Activated T-cell treated with anti-CD3 and anti-CD28 coated beads, Interleukin-2, amount 50 U/mL, for 72 hours (primary cell): ENCODE measurements at regions not wholly inside any gene's neighbourhood (a gene's known extent, or its start where the extent isn't known, plus 50 kb on each side); places are given as distances from the start of the nearest gene placed in this dataset.

ENCODE experiments used
- ATAC-seq, 2 donors: fragments of 150-1000 bp; cut with Tn5 transposase; replicated peaks in 1 of 2; 2 replicates each; pipeline ENCODE4 v1.10.0; 2021; ENCODE audit warnings: moderate library complexity in 2 of 2, mild to moderate bottlenecking in 1 of 2
- DNase-seq, 2 donors: peaks; one replicate each; pipeline ENCODE4 v3.0.0; 2021 to 2022; ENCODE audit warnings: mixed read lengths in 1 of 2
- H3K27ac Mint-ChIP-seq: one replicate; pipeline ENCODE4 v1.8.0; 2022; ENCODE audit warnings: mild to moderate bottlenecking, moderate library complexity, mixed read lengths
- H3K27me3 Mint-ChIP-seq: one replicate; pipeline ENCODE4 v1.8.0; 2022; ENCODE audit warnings: low read depth, mixed read lengths
- H3K36me3 Mint-ChIP-seq, 2 donors: one replicate each; pipeline ENCODE4 v1.8.0; 2022; ENCODE audit warnings: mixed read lengths in 2 of 2, mild to moderate bottlenecking in 1 of 2; ENCODE audit not compliant: insufficient read depth in 2 of 2
- H3K4me1 Mint-ChIP-seq: one replicate; pipeline ENCODE4 v1.8.0; 2022; ENCODE audit warnings: low read depth, mixed read lengths
- H3K4me3 Mint-ChIP-seq, 2 donors: one replicate each; pipeline ENCODE4 v1.8.0; 2022; ENCODE audit warnings: mild to moderate bottlenecking in 2 of 2, mixed read lengths in 2 of 2, moderate library complexity in 2 of 2
- H3K9me3 Mint-ChIP-seq, 2 donors: one replicate each; pipeline ENCODE4 v1.8.0; 2022; ENCODE audit warnings: mixed read lengths in 2 of 2

DNA sequence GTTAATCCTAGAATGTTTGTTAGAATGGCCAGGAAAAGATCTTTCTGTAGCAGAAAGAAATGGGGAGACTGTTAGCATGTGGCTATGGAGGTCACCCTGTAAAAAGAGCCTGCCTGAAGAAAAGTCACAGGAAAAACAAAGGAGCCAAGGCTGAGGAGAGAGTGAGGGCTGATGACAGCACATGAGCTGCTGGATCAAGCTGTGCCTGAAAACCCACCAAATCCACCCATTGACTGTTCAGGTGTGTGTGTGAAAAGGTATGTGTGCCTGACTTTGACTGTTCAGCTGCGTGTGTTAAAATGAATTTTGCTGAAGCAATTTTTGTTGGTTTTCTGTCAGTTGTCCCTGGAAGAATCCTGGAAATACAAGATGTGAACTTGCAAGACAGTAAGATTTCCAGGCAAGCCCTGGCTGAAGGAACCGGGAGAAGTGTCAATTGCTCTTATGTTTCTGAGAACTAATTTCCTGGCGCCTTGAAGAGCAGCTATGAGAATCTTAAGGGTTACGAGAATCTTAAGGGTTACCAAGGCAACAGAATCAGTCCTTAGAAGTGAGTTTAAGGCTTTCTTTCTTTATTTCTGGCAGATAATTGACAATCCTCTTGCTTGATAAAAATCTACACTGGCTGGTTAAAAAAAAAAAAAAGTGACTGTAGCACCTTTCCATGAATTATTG is 73.0 kb upstream of the LGALSL start:
- ATAC-seq, result no peak
- Mint-ChIP-seq H3K36me3 (no peaks in the 10 kb centered on the region), H3K27ac (no peak overlapping the region), H3K4me1 (no peaks in the 10 kb centered on the region), H3K4me3 (no peak overlapping the region), H3K27me3 (peaks cover 6% of the 10 kb centered on the region), H3K9me3 (no peaks in the 10 kb centered on the region)
- DNase-seq, result no peak

GRCh38 chr2:64383016-64383591 is 70.9 kb upstream of the LGALSL start:
- Mint-ChIP-seq H3K27ac (no peak overlapping the region), H3K4me3 (no peak overlapping the region), H3K27me3 (peaks cover 6% of the 10 kb centered on the region), H3K9me3 (no peaks in the 10 kb centered on the region), H3K36me3 (no peaks in the 10 kb centered on the region), H3K4me1 (no peaks in the 10 kb centered on the region)
- ATAC-seq, result no peak
- DNase-seq, result no peak

GRCh38 chr2:64383881-64384280 is 70.1 kb upstream of the LGALSL start:
- no peak overlapping the region for H3K27ac Mint-ChIP-seq
- DNase-seq (no peak), ATAC-seq (no peak)
- H3K9me3 Mint-ChIP-seq, result no peaks in the 10 kb centered on the region
- no peaks in the 10 kb centered on the region for H3K36me3 Mint-ChIP-seq
- H3K27me3 Mint-ChIP-seq, result peaks cover 6% of the 10 kb centered on the region
- H3K4me3 Mint-ChIP-seq, result no peak overlapping the region
- no peaks in the 10 kb centered on the region for H3K4me1 Mint-ChIP-seq

- ATAC-seq (no peak), DNase-seq (no peak)
- H3K9me3 Mint-ChIP-seq, result no peaks in the 10 kb centered on the region
- no peaks in the 10 kb centered on the region for H3K4me1 Mint-ChIP-seq
- H3K27me3 Mint-ChIP-seq, result no peaks in the 10 kb centered on the region
- no peak overlapping the region for H3K27ac Mint-ChIP-seq
- H3K36me3 Mint-ChIP-seq, result peaks cover 1 to 4% of the 10 kb centered on the region in 2 donors
- H3K4me3 Mint-ChIP-seq, result no peak overlapping the region
Measured at GRCh38 chr2:64386676-64387075, 67.3 kb upstream of the LGALSL start.

DNA sequence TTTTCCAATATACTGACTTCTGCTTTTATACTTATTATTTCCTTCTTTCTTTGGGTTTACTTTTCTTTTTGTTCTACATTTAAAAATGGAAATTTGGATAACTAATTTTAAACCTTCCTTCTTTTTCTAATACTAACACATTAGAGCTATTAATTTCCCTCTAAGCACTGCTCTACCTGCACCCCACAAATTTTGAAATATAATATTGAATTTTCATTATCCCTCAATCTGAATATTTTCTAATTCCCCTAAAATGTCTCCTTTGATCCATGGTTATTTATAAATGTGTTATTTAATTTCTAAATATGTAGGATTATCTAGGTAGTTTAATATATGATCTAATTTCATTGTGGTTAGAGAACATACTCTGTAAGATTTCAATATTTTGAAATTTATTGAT is 63.4 kb upstream of the LGALSL start:
- H3K4me1 Mint-ChIP-seq, result no peaks in the 10 kb centered on the region
- no peak overlapping the region for H3K4me3 Mint-ChIP-seq
- DNase-seq (no peak), ATAC-seq (no peak)
- H3K27me3 Mint-ChIP-seq, result no peaks in the 10 kb centered on the region
- no peak overlapping the region for H3K27ac Mint-ChIP-seq
- peaks cover 1 to 4% of the 10 kb centered on the region in 2 donors for H3K36me3 Mint-ChIP-seq
- no peaks in the 10 kb centered on the region for H3K9me3 Mint-ChIP-seq

DNA sequence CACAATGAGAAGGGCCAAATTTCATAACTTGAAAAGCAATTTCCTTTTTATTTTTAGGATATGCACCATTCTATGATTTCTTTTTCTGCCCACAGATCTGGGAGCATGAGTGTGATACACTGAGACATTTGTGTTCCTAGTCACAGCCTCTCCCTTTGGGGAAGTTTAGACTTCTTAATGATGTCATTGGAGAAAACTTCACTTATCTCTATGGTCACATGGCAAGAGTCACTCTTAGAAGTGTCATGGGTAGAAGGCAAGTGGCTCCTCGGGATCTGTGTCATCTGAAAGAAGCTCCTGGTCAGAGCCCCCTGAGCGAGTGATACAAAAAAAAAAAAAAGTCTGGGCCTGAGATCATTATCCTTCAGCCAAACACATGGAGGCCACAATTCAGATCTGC is 62.5 kb upstream of the LGALSL start:
- no peak overlapping the region for H3K4me3 Mint-ChIP-seq
- no peak overlapping the region for H3K27ac Mint-ChIP-seq
- peaks cover 1 to 4% of the 10 kb centered on the region in 2 donors for H3K36me3 Mint-ChIP-seq
- H3K4me1 Mint-ChIP-seq, result no peaks in the 10 kb centered on the region
- DNase-seq (no peak), ATAC-seq (no peak)
- no peaks in the 10 kb centered on the region for H3K9me3 Mint-ChIP-seq
- no peaks in the 10 kb centered on the region for H3K27me3 Mint-ChIP-seq

GRCh38 chr2:64391940-64392339 is 62.0 kb upstream of the LGALSL start:
- DNase-seq (no peak), ATAC-seq (no peak)
- peaks cover 1 to 4% of the 10 kb centered on the region in 2 donors for H3K36me3 Mint-ChIP-seq
- no peak overlapping the region for H3K4me3 Mint-ChIP-seq
- H3K4me1 Mint-ChIP-seq, result no peaks in the 10 kb centered on the region
- H3K27ac Mint-ChIP-seq, result no peak overlapping the region
- no peaks in the 10 kb centered on the region for H3K9me3 Mint-ChIP-seq
- H3K27me3 Mint-ChIP-seq, result no peaks in the 10 kb centered on the region

DNA sequence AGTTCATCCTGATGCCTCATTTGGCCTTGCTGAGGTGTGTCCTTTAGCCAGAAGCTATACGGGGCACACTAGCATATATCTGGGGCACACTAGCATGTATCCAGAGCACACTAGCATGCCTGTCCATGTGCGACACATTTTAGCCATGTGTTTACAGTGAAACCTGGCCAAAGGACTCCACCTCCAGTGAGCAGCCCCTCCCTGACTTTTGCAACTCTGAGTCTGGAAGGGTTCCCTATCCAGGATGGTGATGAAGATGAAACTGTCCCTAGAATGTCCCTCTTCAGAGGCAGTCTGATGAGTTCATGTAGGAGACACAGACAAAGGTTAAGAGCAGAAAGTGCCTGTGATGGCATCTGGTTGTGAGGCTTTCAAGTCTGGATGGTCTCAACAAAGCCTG is 61.4 kb upstream of the LGALSL start:
- Mint-ChIP-seq H3K36me3 (peaks cover 1 to 4% of the 10 kb centered on the region in 2 donors), H3K9me3 (no peaks in the 10 kb centered on the region), H3K4me1 (no peaks in the 10 kb centered on the region), H3K27me3 (no peaks in the 10 kb centered on the region), H3K27ac (no peak overlapping the region), H3K4me3 (no peak overlapping the region)
- DNase-seq (no peak), ATAC-seq (no peak)

DNA sequence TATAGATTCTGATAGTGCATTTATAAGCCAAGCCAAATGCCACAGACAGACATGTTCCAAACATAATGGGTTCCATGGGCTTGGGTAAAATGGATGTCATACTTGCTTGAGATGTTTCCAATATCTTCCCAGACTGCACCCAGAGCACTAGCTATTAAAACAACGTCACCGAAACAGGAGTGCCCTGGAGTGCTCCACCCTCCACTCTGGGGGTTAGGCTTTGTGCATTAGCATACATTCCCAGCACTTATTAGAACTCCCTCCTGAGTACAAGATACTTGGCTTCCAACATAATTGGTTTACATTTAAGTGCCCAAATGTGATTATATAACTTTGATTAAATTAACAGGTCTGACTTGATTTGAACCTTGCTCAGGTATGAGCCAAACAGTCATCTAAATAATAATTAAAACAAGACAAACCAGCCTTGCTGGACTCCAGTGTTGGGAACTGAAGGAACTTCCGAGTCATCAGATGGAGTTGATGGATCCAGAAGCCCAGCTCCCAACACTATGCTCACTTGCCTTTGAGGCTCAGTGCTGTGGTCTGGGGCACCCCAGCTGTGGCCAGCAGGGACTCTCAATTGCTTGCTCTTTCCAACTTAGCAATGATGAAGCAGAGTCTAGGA is 60.5 kb upstream of the LGALSL start:
- Mint-ChIP-seq H3K27ac (no peak overlapping the region), H3K4me3 (no peak overlapping the region), H3K27me3 (peaks cover 4% of the 10 kb centered on the region), H3K4me1 (peaks cover 3% of the 10 kb centered on the region), H3K36me3 (peaks cover 1 to 4% of the 10 kb centered on the region in 2 donors), H3K9me3 (no peaks in the 10 kb centered on the region)
- no peak for DNase-seq
- no peak for ATAC-seq

- Mint-ChIP-seq H3K4me1 (peaks cover 5% of the 10 kb centered on the region), H3K27ac (no peak overlapping the region), H3K36me3 (peaks cover 1 to 4% of the 10 kb centered on the region in 2 donors), H3K4me3 (no peak overlapping the region), H3K9me3 (no peaks in the 10 kb centered on the region), H3K27me3 (peaks cover 7% of the 10 kb centered on the region)
- DNase-seq (no peak), ATAC-seq (no peak)
Measured at GRCh38 chr2:64394153-64394552, 59.8 kb upstream of the LGALSL start.

GRCh38 chr2:64396001-64396400 is 58.0 kb upstream of the LGALSL start:
- Mint-ChIP-seq H3K27me3 (peaks cover 12% of the 10 kb centered on the region), H3K27ac (no peak overlapping the region), H3K36me3 (peaks cover under 1 to 1% of the 10 kb centered on the region in 2 donors), H3K4me3 (no peak overlapping the region), H3K4me1 (peaks cover 5% of the 10 kb centered on the region), H3K9me3 (no peaks in the 10 kb centered on the region)
- ATAC-seq (no peak), DNase-seq (no peak)

DNA sequence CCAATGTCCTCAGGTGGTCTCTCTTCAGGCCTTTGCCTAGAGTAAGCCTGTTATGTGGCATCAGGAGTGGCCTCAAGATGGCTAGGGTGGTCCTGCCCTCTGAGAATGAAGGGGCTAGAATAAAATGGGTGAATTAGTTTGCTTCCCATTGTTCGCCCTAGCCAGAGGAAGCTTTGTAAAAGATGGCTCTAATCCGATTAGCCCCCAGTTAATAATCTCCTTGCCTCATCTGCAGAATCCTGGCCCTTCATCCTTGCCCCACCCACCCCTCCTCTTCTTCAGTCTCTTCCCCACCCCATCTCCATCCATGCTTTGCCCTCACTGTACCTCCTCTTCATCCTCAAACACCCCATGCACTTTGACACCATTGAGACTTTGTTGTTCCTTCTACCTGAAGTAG is 57.4 kb upstream of the LGALSL start:
- no peaks in the 10 kb centered on the region for H3K36me3 Mint-ChIP-seq
- no peak for DNase-seq
- H3K4me1 Mint-ChIP-seq, result peaks cover 5% of the 10 kb centered on the region
- H3K27ac Mint-ChIP-seq, result no peak overlapping the region
- H3K4me3 Mint-ChIP-seq, result no peak overlapping the region
- H3K27me3 Mint-ChIP-seq, result peaks cover 12% of the 10 kb centered on the region
- no peak for ATAC-seq
- no peaks in the 10 kb centered on the region for H3K9me3 Mint-ChIP-seq

- peaks cover 5% of the 10 kb centered on the region for H3K4me1 Mint-ChIP-seq
- H3K27me3 Mint-ChIP-seq, result peaks cover 12% of the 10 kb centered on the region
- H3K9me3 Mint-ChIP-seq, result no peaks in the 10 kb centered on the region
- ATAC-seq, result no peak
- no peak overlapping the region for H3K27ac Mint-ChIP-seq
- H3K4me3 Mint-ChIP-seq, result no peak overlapping the region
- no peak for DNase-seq
- no peaks in the 10 kb centered on the region for H3K36me3 Mint-ChIP-seq
Measured at GRCh38 chr2:64398516-64399129, 55.3 kb upstream of the LGALSL start.
